Heart left ventricle (tissue), 13 donors: ENCODE measurements at regions not wholly inside any gene's neighbourhood (a gene's known extent, or its start where the extent isn't known, plus 50 kb on each side); places are given as distances from the start of the nearest gene placed in this dataset.

Source experiments
- CTCF ChIP-seq, 12 donors: fragments of 200-600 bp; sonication (generic) in 4 of 12; IDR thresholded peaks; one replicate each; pipeline versions ENCODE4 v1.5.0 to v1.8.0; 2018 to 2022; ENCODE audit warnings: antibody characterized with exemption in 12 of 12, mild to moderate bottlenecking in 5 of 12
- POLR2A ChIP-seq, 2 donors: fragments of 450-650 bp; IDR thresholded peaks; one replicate each; pipeline ENCODE4 v1.6.1; 2017; ENCODE audit warnings: antibody characterized with exemption in 2 of 2, mild to moderate bottlenecking in 2 of 2, moderate library complexity in 2 of 2
- donor health status: ischemic (EF 13 %, LVEDD 7.1; RV severe dilation, severe dysfunction).
- donor health status: DM: no; HTN: yes; CAD: no.
- donor health status: DM: no; HTN: no; CAD: no.
- donor health status: ischemic (EF 25% LVEDD 6.9; RV normal size, moderate dysfunction).
- donor health status: ischemic (EF 25% LVEDD 5.7; RV mildly dilated, moderate dysfunction).
- donor health status: ischemic (EF 35%, LVEDD 5.7; RV mildly dilated, moderate dysfunction).
- donor health status: nonischemic (EF 11% LVEDD 7.7; RV severe dilation, severe dysfunction).
- donor health status: DM: yes; HTN: yes; CAD: no.
- donor health status: PGD.
- donor health status: ischemic (EF 29% LVEDD 5.4; RV normal size, mild dysfunction).
- donor health status: nonischemic (EF 23%, LVEDD 6.1; RV moderate dilation, normal function).

GRCh38 chr10:44776181-44776580 lies 135.0 kb upstream of the TMEM72 start:
- TF ChIP-seq CTCF (IDR thresholded peaks at IDR 0.05) (no peak), POLR2A (IDR thresholded peaks at IDR 0.05) (no peak)
